HG02798 (cell line): ENCODE measurements at regions not wholly inside any gene's neighbourhood (a gene's known extent, or its start where the extent isn't known, plus 50 kb on each side); places are given as distances from the start of the nearest gene placed in this dataset.
"Not testable (repeated sequence)": the region's sequence is repeated elsewhere in the genome, so short reads cannot be mapped to it uniquely, and the experiment has no call there.

Experiments
- ATAC-seq: cut with Tn5 transposase; IDR thresholded peaks from one replicate; pipeline ENCODE4 v1.9.1; 2021; ENCODE audit warnings: mild to moderate bottlenecking; ENCODE audit not compliant: unreplicated experiment, poor library complexity

GRCh38 chr13:107612376-107612775 lies 603.0 kb downstream of the LIG4 start:
- no peak for ATAC-seq

DNA sequence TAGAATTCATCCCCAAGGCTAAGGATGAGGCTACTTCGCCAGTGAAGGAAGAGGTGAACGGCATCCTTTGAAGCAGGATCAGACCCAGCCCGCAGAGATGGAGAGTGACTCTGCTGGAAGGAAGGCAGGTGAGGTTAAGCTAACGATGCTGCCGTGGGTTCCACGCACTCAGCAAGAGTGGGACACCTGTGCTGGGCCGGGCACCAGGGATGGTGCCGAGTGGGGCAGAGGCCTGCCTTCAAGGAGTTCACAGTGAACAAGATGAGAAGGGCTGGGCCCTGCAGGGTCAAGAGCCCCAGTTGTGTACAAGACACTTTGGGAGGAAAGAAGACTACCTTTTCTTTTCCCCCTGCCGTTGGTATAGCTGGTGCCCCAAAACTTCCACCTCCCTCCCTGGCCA lies 606.6 kb downstream of the LIG4 start:
- ATAC-seq = no peak

GRCh38 chr13:107600971-107601370 lies 614.4 kb downstream of the LIG4 start:
- no peak for ATAC-seq

- ATAC-seq = not testable (repeated sequence)
Observed at GRCh38 chr13:107596306-107596705, 619.0 kb downstream of the LIG4 start.

DNA sequence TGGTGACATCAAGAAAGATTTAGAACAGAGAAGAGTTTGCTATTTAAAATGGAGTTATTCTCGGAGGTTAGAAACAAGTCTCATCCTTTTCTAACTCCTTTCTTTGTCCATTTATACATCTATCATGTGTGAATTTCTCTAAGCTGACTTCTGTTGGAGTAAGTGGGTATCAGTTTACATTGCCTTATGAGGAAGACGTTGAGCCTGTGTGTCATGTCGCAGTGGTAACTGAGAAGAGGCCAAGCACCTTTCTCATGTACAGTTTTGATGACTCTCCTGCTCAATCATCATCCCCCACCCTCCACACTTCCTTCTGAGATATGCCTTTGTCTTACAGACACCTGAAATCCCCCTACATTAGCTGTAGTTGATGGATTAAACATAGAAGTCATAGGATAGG lies 624.8 kb downstream of the LIG4 start:
- no peak for ATAC-seq

DNA sequence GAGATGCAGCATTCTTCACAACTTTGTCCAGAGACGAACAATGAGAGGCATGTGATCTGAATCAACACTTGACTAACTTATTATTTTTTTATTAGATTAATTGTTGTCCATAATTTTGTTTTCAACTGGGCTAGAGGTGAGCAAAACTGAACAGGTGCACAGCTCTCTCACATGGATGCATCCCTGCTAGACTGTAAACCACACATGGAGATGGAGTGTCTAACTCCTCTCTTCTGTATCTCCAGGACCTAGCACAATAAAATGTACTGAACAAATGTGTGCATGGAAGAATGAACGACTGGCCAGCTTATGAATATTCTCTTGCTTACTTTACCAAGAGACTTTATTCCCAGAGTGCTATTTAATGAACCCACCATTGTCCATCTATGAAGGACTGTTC lies 627.7 kb downstream of the LIG4 start:
- ATAC-seq = no peak

DNA sequence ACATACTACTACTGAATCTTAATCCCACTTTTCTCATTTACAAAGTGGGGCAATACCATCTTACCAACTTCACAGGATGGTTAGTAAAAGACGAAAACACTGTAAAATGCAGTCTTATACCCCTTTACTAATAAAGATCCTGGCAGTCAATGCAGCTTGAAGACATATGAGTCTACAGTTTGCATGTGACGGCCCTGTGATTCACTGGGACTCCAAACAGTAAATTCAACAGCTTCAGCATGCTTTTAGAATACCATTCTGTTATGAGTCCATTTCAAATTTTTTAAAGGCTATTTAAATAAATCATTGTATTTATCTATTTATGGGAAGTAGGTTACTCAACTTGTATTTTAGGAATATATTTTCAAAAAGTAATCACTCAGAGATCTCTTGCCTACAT lies 629.1 kb downstream of the LIG4 start:
- no peak for ATAC-seq

DNA sequence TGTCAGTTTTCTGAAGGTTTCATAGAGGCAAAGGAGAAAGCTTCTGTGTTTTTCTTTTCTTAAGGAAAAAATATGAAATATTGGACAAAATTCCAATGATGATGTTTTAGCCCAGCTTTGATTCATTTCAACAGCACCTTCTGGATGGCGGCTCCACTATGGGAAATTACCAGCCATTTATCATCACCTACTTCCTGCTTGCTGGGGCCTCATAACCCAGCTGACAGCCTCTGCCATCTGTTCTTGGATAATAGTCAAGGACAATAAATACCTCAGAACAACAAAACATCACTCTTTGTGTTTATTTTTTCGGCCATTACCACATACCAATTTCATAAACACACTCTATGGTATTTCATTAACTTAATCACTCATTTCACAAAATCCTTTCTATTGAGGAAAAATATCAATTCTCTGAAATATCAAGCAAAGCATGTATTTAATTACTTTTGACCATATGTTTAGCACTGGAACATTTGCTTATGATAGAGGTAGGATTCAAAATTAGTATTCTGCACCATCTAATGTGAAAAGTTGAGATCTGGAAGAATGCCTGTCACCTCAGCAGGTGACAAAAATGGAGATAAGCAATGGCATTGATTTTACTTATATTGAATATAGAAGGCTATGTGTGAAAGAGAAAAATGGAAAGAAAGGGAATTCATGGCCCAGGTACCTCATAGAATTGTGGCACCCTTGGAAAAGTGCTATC lies 629.7 kb downstream of the LIG4 start:
- no peak for ATAC-seq

GRCh38 chr13:107582171-107582570 lies 633.2 kb downstream of the LIG4 start:
- no peak for ATAC-seq

DNA sequence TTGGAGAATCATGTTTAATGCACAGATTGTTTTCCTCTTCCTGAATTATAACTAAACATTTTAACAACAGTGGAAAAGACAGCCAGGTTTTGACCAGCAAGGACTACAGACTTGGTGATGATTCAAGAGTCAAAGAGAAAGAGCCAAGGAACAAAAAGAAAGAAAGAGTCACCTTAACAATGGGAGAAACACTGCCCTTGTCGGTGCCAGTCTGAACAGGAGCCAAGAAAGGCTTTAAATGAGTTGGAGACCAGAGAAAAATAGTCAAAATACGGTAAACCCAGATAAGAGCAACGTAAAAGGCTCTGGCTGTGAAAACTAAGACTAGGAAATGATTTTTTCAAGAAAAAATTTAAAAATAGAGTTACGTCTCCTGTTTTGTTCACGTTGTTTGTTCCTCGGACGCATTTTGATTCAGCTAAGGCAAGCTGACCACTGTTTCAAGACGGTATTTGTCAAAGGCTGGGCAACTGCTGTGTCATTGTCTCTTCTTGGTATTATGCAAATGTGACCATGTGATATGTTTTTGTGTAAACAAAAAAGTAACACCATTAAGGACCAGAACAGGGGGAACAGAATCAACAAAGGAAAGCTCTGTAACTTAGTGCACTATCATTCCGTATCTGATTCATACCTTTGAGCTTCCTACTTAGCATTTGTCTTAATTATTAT lies 634.5 kb downstream of the LIG4 start:
- no peak for ATAC-seq

DNA sequence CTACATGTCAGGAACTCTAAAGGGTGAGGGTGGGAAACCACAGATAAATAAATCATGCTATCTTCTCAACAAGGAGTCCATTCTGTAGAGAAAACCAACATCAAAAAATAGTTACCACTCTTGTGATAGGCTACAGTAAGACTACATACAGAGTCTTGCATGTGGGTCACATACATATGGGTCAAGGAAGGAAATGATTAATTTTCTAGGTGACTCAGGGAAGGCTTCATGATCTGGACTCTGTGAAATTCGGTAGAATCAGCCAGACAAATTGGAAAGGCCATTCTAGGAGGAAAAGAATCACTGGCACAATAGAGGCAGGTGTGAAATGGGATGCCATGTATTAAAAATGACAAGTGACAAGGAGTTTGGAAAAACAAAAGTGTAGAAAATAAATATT lies 638.9 kb downstream of the LIG4 start:
- ATAC-seq = no peak

GRCh38 chr13:107574517-107575210 lies 640.7 kb downstream of the LIG4 start:
- ATAC-seq = no peak

- ATAC-seq = no peak
Observed at GRCh38 chr13:107573184-107573583, 642.2 kb downstream of the LIG4 start.

DNA sequence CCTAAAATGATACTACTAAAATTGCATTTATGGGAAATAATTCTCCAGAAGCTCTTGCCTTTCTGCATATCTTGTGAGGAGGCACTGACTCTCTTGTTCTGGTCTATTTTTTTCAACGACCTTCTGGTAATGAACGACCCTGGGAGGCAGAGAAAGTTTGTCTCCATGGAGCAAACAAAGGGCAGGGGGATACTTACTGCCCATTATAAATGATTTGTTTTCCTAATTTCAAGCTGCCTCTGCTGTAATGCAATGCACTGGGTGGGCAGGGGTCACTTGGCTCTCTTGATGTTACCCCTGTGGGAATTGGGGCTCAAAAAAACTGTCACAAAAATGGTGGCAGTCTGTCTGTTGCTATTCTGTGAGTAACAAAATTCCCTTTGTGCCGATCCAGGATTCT lies 643.2 kb downstream of the LIG4 start:
- no peak for ATAC-seq

- no peak for ATAC-seq
Observed at GRCh38 chr13:107568181-107568580, 647.2 kb downstream of the LIG4 start.

DNA sequence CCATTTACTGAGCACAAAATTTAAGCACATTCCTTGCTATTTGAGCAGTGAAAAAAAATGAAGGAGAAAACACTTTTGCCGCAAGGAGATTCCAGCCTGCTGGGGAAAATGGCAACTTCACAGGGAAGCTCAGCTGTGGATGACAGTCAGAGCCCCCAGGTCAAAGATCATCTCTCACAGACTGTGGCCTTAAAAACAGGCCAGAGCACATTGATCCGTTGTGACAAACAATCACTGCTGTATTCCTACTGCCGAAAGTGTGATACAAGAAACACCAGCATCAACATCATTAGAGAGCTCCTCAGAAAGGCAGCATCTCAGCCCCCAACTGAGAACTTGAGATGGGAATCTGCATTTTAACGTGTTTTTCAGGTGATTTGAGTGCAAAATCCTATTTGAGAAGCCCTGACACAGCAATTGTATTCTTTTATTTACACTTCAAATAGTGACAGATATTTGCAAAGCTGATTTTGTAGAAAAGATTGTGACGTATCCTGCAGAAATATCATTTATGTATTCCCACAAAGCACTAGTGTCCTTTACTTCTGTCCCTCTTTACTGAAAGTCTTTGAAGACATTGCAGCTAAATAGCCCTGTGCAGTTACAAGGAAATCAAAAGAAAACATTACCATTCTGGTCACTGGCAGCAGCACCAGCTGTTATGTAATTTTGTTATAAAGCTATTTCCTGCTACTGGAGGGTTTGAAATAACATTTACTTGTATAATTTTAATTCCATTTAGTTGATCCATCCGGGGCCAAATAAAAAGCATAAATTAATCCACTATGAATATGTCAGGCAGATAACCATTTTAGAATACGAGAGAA lies 652.0 kb downstream of the LIG4 start:
- no peak for ATAC-seq

DNA sequence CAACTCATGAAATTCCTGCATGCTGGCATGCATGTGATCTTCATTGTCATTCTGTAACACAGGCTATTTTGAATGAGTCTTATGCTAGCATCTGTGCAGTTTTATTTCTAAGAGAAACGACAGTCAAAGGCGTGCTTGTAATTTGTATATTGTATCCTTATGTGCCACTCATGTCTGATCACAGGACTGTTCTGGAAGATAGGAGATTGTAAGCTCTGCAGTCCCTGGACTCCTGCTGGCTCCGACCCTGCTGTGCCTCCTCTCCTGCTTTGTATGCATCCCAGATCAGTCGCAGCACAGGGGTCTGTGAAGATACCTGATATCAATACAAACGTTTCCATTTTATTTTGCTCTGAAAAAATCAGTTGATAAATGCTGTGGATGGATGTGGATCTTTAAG lies 653.1 kb downstream of the LIG4 start:
- no peak for ATAC-seq

GRCh38 chr13:107554460-107554859 lies 660.9 kb downstream of the LIG4 start:
- no peak for ATAC-seq

GRCh38 chr13:107553838-107554237 lies 661.5 kb downstream of the LIG4 start:
- no peak for ATAC-seq

- ATAC-seq = no peak
Observed at GRCh38 chr13:107551521-107551920, 663.8 kb downstream of the LIG4 start.

DNA sequence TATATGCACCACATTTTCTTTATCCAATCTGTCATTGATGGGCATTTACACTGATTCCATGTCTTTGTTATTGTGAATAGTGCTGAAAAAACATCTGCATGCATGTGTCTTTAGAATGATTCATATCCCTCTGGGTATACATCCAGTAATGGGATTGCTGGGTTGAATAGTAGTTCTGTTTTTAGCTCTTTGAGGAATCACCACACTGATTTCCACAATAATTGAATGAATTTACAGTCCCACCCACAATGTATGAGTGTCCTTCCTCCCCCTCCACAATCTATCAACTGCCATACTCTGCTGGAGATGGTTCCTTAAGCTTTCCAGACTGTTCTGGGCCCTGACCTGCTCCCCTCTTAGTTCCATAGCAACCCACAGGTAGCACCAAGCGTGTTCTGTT lies 667.0 kb downstream of the LIG4 start:
- ATAC-seq = no peak
